HEK293 (cell line): ENCODE measurements at regions not wholly inside any gene's neighbourhood (a gene's known extent, or its start where the extent isn't known, plus 50 kb on each side); places are given as distances from the start of the nearest gene placed in this dataset.
A peak's percentile ranks its signal among the peaks of the same experiment; 100 is the strongest.

Source experiments
- CTCF ChIA-PET: fragments of 350-600 bp; formaldehyde crosslinking; extraction: SDS; loops from one replicate; lab custom pipeline; 2021; ENCODE audit warnings: antibody characterized with exemption; lab: Yijun Ruan, JAX
- POLR2A ChIA-PET: fragments of 300-600 bp; formaldehyde crosslinking; extraction: SDS; loops from one replicate; lab custom pipeline; 2020; ENCODE audit warnings: antibody characterized with exemption, inconsistent platforms; lab: Yijun Ruan, JAX
- H3K27ac ChIP-seq: fragments of 200-500 bp; sonication (Bioruptor generic); 2 replicates; pipeline ENCODE4 v1.5.1; 2014; ENCODE audit warnings: low read depth, low read length, control low read depth, inconsistent platforms; ENCODE audit errors: extremely low read depth
- H3K36me3 ChIP-seq, 2 experiments: fragments of 200-500 bp in 1 of 2; sonication (Bioruptor generic) in 1 of 2; 1 replicate in 1 of 2; 2 replicates in 1 of 2; pipeline ENCODE4 v1.5.1; 2014 to 2017; ENCODE audit warnings: inconsistent platforms in 2 of 2, low read length in 2 of 2; ENCODE audit not compliant: control insufficient read depth in 2 of 2, insufficient read depth in 1 of 2
- H3K4me1 ChIP-seq: fragments of 200-500 bp; sonication (Bioruptor generic); 2 replicates; pipeline ENCODE4 v1.5.1; 2014; ENCODE audit warnings: mild to moderate bottlenecking, low read length, inconsistent platforms; ENCODE audit not compliant: control insufficient read depth, insufficient read depth
- H3K4me3 ChIP-seq: 2 replicates; pipeline ENCODE4 v1.5.1; 2011; ENCODE audit warnings: low read depth, mild to moderate bottlenecking, control low read depth, low read length, moderate library complexity
- H3K9me3 ChIP-seq: fragments of 200-500 bp; sonication (Bioruptor generic); 2 replicates; pipeline ENCODE4 v1.5.1; 2014; ENCODE audit warnings: low read depth, low read length, inconsistent platforms; ENCODE audit not compliant: control insufficient read depth, insufficient read depth
- FEZF1 ChIP-seq: fragments of 450-650 bp; formaldehyde crosslinking; IDR thresholded peaks from 2 replicates; pipeline ENCODE4 v1.5.1; 2016; ENCODE audit warnings: missing biosample characterization, missing genetic modification characterization
- GLIS2 ChIP-seq: fragments of 450-650 bp; formaldehyde crosslinking; IDR thresholded peaks from 2 replicates; pipeline ENCODE4 v1.5.1; 2016; ENCODE audit warnings: missing biosample characterization, missing genetic modification characterization
- HOXD13 ChIP-seq: sonication (generic); formaldehyde crosslinking; IDR thresholded peaks from 2 replicates; pipeline ENCODE4 v1.8.0; 2022; ENCODE audit warnings: missing genetic modification reagents, borderline replicate concordance
- SCRT1 ChIP-seq: fragments of 450-650 bp; formaldehyde crosslinking; IDR thresholded peaks from 2 replicates; pipeline ENCODE4 v1.5.1; 2016; ENCODE audit warnings: missing biosample characterization, missing genetic modification characterization, borderline replicate concordance
- YY2 ChIP-seq: fragments of 450-650 bp; formaldehyde crosslinking; IDR thresholded peaks from 2 replicates; pipeline ENCODE4 v1.5.1; 2016; ENCODE audit warnings: missing biosample characterization, missing genetic modification characterization
- ZBTB49 ChIP-seq: fragments of 450-650 bp; formaldehyde crosslinking; IDR thresholded peaks from 2 replicates; pipeline ENCODE4 v1.5.1; 2016; ENCODE audit warnings: missing biosample characterization, missing genetic modification characterization, low read depth
- ZNF174 ChIP-seq: fragments of 450-650 bp; formaldehyde crosslinking; IDR thresholded peaks from 2 replicates; pipeline ENCODE4 v1.5.0; 2017; ENCODE audit warnings: missing biosample characterization, mild to moderate bottlenecking, missing genetic modification characterization
- ZNF26 ChIP-seq: fragments of 450-650 bp; formaldehyde crosslinking; IDR thresholded peaks from 2 replicates; pipeline ENCODE4 v1.5.1; 2016; ENCODE audit warnings: missing biosample characterization, missing genetic modification characterization
- ZNF280C ChIP-seq: fragments of 450-650 bp; formaldehyde crosslinking; IDR thresholded peaks from 2 replicates; pipeline ENCODE4 v1.5.1; 2016; ENCODE audit warnings: missing biosample characterization, missing genetic modification characterization
- ZNF335 ChIP-seq: fragments of 450-650 bp; formaldehyde crosslinking; conservative IDR thresholded peaks from 2 replicates; pipeline ENCODE4 v1.5.1; 2016; ENCODE audit warnings: missing biosample characterization, missing genetic modification characterization
- ZNF449 ChIP-seq: fragments of 450-650 bp; formaldehyde crosslinking; IDR thresholded peaks from 2 replicates; pipeline ENCODE4 v1.5.1; 2017; ENCODE audit warnings: missing biosample characterization, mild to moderate bottlenecking, missing genetic modification characterization, moderate library complexity
- ZSCAN4 ChIP-seq: fragments of 450-650 bp; formaldehyde crosslinking; IDR thresholded peaks from 2 replicates; pipeline ENCODE4 v1.5.1; 2017; ENCODE audit warnings: missing biosample characterization, missing genetic modification characterization
- TF ChIP-seq, protein P1 (sequence below): fragments of 450-650 bp; formaldehyde crosslinking; IDR thresholded peaks from 2 replicates; pipeline ENCODE4 v1.5.1; 2016; ENCODE audit warnings: missing biosample characterization, missing genetic modification characterization

GRCh38 chr9:135339378-135339973 is 140.1 kb upstream of the PPP1R26 start:
- CTCF ChIA-PET: interaction anchor here (0.7 to 1.8 kb wide), 3 partner anchors 73 to 470 kb away, joined by 3 to 5 read pairs (median 5); no protein-coding TSS in a partner anchor

DNA sequence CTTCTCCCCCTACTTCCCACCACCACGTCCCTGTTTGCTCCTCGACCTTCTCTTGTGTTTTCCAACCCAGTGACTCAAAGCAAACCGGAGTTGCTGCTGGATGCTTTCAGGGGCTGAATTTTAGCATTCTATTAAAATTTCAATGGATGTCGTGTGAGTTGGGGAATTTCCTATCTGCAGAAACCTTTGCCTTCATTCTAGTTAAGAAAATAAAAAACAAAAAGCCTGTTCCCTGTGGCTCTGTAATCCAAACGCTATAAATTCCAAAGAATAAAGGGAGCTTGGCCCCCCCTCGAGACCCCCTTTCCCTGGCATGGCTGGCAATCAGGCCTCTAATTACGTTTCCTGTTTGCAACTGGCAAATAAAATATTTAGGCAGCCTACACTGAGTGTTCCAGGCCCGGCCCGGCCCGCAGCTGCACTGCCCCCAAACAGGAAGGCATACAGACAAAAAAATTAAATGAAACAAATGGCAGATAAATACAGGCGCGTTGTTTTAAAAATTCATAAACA is 139.4 kb upstream of the PPP1R26 start:
- Histone ChIP-seq H3K4me3 (no peak overlapping the region), H3K9me3 (no peaks in the 10 kb centered on the region), H3K36me3 (no peaks in the 10 kb centered on the region), H3K4me1 (no peaks in the 10 kb centered on the region), H3K27ac (no peak overlapping the region)
- POLR2A ChIA-PET: no interaction called here
- no peak for TF ChIP-seq GLIS2 (tag by site-specific recombination)
- CTCF ChIA-PET: interaction anchor here (0.7 to 1.8 kb wide), 3 partner anchors 72 to 469 kb away, joined by 3 to 5 read pairs (median 5); no protein-coding TSS in a partner anchor

More at GRCh38 chr9:135339378-135339973, 140.1 kb upstream of the PPP1R26 start:
- Histone ChIP-seq H3K4me1 (no peaks in the 10 kb centered on the region), H3K36me3 (no peaks in the 10 kb centered on the region), H3K9me3 (no peaks in the 10 kb centered on the region), H3K4me3 (no peak overlapping the region), H3K27ac (no peak overlapping the region)
- POLR2A ChIA-PET: no interaction called here
- TF ChIP-seq ZNF449: no peak

DNA sequence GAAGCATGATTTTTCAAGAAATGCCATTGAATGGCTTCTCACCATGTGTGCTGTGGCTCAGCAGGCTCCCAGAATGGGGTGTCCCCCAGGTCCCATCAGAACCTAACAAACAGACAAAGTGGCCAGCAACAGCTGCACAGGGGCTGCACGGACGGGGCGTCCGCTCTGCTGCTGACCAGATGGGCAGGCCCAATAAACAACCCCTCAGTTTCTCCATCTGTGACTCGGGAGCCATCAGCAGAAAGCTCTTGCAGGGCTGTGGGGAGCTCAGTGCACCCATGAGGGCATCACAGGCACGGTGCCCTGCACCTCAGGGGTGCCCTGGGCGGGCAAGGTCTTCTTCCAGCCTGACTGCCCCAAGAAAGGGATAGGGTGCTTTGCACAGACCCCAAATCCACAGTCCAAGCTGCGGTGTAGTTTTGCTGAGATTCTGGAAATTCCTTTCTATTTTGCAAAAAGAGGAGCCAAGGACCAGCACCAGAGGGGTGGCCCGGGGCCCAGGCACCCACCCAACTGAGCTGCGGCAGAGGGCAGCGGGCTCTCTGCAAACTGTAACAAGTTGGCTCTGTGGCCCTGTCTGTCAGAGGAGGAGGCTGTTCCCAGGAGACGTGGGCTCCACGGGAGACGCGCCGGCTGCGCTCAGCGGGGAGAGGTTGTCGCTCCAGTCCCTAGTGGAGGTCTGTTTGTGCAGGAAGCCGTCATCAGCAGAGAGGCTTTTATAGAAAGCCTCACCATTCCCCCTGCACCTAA is 138.7 kb upstream of the PPP1R26 start:
- POLR2A ChIA-PET: no interaction called here
- no peaks in the 10 kb centered on the region for H3K36me3 ChIP-seq
- H3K9me3 ChIP-seq: no peaks in the 10 kb centered on the region
- CTCF ChIA-PET: interaction anchor here (1.7 to 3.0 kb wide), 4 partner anchors 71 to 255 kb away, joined by 5 to 14 read pairs (median 6); partner anchors contain the start of gene OLFM1
- H3K4me3 ChIP-seq: no peak overlapping the region
- TF ChIP-seq FEZF1 (tag by site-specific recombination): no peak
- TF ChIP-seq, protein P1, sequence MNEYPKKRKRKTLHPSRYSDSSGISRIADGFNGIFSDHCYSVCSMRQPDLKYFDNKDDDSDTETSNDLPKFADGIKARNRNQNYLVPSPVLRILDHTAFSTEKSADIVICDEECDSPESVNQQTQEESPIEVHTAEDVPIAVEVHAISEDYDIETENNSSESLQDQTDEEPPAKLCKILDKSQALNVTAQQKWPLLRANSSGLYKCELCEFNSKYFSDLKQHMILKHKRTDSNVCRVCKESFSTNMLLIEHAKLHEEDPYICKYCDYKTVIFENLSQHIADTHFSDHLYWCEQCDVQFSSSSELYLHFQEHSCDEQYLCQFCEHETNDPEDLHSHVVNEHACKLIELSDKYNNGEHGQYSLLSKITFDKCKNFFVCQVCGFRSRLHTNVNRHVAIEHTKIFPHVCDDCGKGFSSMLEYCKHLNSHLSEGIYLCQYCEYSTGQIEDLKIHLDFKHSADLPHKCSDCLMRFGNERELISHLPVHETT (tag by site-specific recombination): no peak
- TF ChIP-seq, all 188 proteins: peak for 0
- Histone ChIP-seq H3K4me1 (no peaks in the 10 kb centered on the region), H3K27ac (no peak overlapping the region)

GRCh38 chr9:135341612-135342169 is 137.9 kb upstream of the PPP1R26 start:
- CTCF ChIA-PET: interaction anchor here (0.6 to 3.0 kb wide), 4 partner anchors 48 to 255 kb away, joined by 3 to 14 read pairs (median 6); partner anchors contain the start of gene OLFM1
- no peak overlapping the region for H3K4me3 ChIP-seq
- TF ChIP-seq ZNF26 (tag by site-specific recombination) (no peak), YY2 (tag by site-specific recombination) (no peak), ZBTB49 (tag by site-specific recombination) (no peak), ZNF280C (no peak), SCRT1 (tag by site-specific recombination) (0 out of 2 replicates have a peak, but pooled peaks have one; percentile 37), ZSCAN4 (no peak), ZNF335 (tag by site-specific recombination) (no peak), HOXD13 (no peak), ZNF174 (no peak)

More at GRCh38 chr9:135341612-135342169, 137.9 kb upstream of the PPP1R26 start:
- H3K9me3 ChIP-seq: no peaks in the 10 kb centered on the region
- POLR2A ChIA-PET: no interaction called here
- H3K4me1 ChIP-seq: no peaks in the 10 kb centered on the region
- no peaks in the 10 kb centered on the region for H3K36me3 ChIP-seq
- no peak overlapping the region for H3K27ac ChIP-seq
